Activated naive CD4-positive, alpha-beta T cell treated with anti-CD3 and anti-CD28 coated beads, Interleukin-2, amount 50 U/mL, for 16 hours (primary cell): ENCODE measurements at regions not wholly inside any gene's neighbourhood (a gene's known extent, or its start where the extent isn't known, plus 50 kb on each side); places are given as distances from the start of the nearest gene placed in this dataset.
"Not testable (repeated sequence)": the region's sequence is repeated elsewhere in the genome, so short reads cannot be mapped to it uniquely, and the experiment has no call there.

Experiments
- DNase-seq: peaks from one replicate; pipeline ENCODE4 v3.0.0-alpha.2; 2020

DNA sequence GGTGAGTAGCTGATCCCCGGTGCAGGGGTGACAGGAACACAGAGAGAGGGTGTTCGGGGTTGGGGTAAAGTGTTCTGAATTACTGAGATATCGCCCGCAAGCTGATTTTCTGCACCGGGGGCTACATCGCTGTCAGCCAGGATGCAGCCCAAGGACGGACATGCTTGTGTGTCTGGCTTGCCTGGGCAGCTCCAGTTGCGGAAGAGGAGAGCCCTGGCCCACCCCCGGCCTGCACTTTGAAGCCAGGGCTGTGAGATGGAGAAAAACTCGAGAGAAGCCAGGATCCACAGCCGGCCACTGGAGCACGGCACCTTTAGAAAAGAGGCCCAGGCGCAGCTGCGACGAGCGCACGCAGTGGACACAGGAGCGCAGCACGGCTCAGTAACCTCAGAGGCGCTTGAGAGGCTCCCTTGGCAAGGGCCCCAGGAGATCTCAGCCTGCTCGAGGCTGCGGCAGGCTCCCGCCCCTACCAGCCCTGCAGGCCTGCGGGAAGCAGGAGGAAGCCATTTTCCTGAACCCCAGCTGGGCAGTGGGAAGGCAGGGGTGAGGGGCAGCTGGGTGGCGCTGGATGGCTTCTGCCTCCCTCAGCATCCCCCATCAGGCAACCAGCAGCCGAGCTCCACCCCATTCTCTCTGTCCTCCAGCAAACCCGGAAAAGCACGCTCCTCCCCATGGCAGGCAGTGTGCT lies 59.2 kb downstream of the C9orf50 start:
- no peak for DNase-seq

DNA sequence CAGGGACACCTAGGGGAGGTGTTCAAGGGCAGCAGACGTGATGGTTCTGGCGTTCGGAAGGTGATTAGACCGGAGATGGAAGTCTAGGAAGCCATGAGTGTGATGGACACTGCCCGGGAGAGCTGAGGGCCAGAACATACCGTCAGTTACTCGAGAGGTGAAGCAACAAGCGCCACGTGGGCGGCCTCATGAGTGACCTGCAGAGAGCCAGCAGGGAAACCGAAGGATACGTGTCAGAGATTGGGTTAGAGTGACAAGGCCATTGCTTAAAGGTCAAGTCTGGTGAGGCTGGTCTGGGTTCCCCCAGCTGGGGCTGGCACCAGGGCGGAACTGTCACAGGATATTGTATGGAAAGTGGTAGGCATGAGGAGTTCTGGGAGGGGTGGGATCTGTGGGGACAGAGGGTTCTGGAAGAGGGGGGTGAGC lies 60.0 kb downstream of the C9orf50 start:
- DNase-seq = no peak

DNA sequence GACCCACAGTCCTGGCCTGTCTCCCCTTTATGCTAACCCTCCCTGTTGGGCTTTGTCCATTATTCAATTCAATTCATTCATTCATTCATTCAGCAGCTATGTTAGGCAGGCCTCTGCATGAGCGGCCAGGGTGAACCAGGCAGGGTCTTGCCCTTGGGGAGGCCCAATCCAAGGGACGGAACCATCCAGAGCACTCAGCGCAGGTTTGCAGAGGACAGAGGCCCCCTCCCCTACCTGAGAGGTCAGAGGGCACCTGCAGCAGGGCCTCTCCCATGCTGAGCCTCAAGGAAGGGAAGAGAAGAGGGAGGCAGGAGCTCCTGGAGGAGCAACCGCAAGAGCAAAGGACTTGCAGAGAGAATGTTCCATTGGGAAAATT lies 61.4 kb downstream of the C9orf50 start:
- no peak for DNase-seq

DNA sequence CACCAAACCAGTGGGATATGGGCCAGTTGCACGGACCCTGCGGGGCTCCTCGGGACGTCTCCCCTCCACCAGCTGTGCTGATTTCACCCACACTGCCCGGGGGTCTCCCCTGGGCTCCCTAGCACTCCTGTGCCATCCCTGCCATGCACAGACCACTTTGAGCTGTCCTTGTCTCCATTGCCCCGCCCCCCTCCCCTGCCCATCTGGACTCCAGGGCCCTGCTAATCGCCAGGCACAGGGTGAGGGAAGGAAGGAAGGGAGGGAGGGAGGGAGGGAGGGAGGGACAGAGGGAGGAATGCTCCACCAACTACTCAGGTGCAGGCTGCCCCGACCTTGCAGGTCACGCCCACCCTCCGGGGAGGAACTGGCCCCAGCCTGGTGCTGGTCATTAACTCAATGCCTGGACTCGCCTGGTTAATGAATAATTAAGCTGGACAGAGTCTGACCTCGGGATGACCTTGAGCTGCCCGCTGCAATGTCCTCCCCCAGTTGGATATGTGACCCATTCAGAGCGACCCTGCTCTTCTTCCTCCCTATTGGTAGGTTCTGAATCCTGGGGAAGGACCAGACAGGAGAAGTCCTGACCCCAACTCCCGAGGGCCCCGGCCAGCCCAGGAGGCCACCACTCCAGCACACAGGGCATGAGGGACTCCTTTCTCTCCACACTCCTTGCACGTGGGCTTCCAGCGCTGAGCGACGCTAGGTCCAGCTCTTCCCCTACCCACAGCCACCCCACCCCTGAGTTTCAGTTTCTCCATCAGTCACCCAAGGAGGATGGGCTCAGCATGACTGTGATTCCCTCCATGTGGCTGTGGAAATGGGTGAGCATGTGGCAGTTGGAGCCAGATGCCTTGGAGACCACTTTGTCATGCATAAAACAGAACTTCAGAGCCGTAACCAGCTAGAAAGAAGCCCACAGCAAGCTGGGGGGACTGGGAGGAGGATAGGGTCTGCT lies 62.1 kb downstream of the C9orf50 start:
- DNase-seq = no peak

DNA sequence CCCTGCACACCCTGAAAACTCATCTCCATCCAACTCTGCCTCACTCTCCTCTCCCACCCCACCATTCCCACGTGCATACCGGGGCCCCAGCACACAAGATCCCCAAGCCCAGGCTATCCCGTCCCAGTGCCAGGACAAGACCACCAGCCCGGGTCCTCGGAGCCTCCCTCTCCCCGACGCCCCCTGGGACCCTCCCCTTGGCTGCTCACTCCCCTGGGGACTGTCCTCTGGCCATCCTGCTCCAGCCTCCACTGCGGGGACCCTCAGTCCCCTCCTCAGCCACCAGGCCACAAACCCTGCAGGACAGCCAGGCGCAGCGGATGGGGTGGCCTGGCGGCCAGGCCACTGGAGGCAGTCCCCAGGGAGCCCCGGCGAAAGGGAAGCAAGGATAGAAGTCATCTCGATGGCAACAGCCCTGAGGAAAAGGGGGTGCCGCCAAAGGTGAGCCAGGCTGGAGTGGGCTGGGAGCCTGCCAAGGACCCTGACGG lies 62.8 kb downstream of the C9orf50 start:
- DNase-seq = no peak

DNA sequence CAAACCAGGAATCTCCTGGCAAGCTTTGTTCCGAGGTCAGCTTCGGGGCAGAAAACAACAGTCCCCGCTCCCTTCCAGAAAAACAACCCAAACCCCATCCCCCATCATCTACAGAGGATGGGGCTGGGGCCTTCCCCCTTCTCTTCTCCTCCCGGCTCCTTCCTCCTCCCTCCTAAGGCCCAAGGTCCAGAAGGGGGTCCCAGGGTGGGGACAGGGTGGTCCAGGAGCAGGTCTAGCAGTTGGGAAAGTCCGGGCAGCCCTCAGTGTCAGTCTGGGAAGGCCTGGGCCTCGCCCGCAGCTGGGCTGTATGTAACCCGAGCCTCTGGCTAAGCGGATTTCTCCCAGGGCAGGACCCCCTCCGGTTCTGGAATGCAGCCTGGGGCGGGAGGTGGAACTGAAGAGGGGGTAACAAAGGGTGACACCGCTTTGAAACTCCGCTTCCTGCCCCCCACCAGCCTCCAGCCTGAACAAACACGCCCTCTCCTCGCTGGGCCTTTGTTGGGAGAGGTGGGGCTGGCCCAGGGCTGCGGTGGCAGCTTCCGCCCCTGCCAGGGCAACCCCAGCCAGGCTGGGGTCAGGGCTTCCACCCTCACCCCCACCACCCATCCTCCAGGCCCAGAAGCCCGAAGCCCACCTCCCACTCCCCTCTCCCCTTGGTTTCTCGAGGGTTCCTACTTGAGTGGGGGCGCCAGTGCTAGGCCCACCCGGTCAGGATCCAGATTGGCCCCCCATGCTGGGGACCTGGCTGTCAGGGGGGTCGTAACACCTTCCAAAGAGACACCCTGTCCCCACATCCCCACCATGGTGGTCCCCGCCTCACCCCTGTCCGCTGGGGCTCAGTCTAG lies 63.5 kb downstream of the C9orf50 start:
- DNase-seq = no peak

DNA sequence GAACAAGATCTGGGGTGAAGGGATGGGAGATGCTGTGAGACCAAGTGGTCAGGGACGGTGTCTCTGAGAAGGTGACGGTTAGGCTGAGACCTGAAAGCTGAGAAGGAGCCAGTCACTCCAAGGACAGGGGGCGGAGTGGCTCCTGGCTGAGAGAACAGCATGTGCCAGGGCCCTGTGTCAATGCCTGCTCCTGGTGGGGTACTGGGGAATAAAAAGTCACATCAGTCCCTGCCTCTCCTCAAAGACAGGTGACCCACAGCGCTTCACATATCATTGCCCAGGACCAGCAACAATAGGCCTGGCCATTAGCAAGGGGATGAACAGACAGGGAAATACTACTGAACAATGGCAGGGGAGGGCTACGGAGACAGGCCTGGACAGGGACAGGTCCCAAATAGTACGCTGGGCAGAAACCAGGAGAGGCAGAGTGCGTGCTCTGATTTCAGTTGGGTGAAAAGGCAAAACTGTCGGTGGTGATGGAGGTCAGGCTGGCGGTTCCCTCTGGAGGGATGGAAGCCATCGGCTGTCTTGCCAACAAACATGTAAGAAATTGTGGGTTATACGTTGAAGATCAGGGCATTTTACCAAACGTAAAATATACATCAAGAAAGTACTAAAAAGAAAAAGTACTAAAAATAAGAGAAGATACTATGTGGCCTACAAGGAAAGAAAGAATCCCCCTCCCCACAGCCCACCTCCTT lies 64.3 kb downstream of the C9orf50 start:
- DNase-seq = no peak

DNA sequence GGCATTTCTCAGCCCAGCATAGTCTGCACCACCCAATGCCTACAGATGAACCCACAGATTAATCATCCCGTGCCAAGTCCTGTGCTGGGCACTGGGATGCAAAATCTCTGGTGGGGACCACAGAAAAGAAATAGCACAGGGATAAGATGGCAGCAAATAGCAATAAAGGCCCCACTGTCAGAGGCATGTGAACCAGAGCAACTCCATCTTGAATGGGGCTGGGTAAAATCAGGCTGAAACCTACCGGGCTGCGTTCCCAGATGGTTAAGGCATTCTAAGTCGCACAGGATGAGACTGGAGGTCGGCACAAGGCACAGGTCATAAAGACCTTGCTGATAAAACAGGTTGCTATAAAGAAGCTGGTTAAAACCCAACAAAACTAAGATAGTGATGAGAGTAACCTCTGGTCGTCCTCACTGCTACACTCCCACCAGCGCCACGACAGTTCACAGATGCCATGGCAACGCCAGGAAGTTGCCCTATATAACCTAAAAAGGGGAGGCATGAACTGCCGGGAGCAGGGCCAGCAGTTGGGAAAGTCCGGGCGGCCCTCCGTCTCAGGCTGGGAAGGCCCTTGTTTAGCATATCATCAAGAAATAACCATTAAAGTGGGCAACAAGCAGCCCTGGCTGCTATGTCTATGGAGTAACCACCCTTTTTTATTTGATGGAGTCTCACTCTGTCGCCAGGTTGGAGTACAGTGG lies 65.2 kb downstream of the C9orf50 start:
- no peak for DNase-seq

DNA sequence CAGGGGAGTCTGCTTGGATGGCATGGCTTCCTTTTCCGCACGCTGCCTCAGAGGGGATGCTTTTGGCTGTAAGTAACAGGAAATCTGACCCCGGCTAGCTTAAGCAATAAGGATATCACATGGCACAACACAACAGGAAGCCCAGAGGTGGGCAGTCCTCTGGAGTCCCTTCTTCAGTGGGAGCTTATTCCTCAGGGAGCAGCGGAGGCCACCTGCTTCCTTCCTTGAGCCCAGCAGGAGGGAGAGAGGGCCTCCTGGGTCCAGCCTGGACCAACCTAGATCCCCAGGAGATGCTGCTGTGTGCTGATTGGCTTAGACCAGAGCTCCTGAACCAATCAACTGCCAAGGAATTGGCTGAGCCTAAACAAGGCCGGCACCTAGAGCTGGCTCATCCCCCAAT lies 66.3 kb downstream of the C9orf50 start:
- no peak for DNase-seq

DNA sequence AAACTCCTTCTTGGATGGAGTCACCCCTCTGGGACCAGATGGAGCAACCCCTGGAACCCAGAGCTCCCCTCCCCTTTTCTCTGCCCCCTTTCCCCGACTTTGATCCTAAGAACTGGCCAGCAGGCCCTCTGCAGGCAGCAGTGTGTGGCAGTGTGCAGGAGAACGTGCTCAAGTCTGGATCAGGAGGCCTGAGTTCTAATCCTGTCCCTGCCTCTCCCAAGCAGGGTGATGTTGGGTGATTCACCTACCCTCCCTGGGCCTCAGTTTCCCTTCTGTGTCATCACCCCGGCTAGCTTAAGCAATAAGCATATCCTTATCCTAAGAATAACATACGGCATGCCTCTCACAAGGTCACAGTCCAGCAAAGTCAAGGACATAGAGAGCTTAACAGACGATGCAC lies 67.6 kb downstream of the C9orf50 start:
- no peak for DNase-seq

DNA sequence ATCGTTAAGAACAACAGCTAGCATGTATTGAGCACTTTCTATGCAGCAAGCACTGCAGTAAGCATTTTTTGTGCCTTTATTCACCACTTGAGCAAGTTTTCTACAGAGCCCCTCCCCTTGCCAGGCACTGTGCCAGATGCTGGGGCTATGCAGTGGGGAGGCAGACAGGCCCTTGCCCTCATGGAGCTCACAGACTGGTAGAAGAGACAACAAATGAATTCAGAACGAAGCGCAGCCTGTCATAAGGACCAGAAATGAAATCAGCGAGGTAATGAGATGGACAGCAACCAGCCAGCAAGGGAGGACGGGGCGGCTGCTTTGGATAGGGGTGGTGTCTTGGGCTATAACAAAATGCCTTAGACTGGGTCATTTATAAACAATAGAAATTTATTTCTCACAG lies 68.8 kb downstream of the C9orf50 start:
- no peak for DNase-seq

DNA sequence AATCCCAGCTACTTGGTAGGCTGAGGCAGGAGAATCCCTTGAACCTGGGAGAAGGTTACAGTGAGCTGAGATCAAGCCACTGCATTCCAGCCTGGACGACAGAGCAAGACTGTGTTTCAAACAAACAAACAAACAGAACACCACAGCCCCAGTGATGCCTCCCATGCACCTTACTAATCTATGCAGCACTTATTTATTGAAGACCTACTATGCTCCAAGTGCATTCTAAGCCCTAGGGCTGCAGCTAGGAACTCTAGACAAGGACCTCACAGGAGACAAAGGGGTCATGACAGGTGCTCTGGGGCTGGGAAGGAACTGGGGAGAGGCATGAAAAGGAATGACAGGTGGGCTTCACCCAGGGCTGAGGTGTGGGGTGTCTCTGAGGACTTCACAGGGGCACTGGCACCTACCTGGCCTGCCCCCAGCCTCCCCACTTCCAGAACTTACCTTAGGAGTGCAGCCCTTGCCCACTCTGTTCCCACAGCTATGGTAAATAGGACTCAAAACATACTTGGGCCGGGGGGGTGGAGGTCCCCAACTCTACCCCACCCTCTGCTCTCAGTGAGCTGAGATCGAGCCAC lies 69.4 kb downstream of the C9orf50 start:
- no peak for DNase-seq

DNA sequence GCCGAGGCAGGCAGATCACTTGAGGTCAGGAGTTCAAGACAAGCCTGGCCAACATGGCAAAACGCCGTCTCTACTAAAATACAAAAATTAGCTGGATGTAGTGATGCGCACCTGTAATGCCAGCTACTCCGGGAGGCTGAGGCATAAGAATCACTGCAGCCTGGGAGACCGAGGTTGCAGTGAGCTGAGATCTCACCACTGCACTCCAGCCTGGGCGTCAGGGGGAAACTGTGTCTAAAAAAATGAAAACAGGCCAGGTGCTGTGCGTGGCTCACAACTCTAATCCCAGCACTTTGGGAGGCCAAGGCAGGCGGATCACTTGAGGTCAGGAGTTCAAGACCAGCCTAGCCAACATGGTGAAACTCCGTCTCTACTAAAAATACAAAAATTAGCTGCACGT lies 69.9 kb downstream of the C9orf50 start:
- DNase-seq = not testable (repeated sequence)

DNA sequence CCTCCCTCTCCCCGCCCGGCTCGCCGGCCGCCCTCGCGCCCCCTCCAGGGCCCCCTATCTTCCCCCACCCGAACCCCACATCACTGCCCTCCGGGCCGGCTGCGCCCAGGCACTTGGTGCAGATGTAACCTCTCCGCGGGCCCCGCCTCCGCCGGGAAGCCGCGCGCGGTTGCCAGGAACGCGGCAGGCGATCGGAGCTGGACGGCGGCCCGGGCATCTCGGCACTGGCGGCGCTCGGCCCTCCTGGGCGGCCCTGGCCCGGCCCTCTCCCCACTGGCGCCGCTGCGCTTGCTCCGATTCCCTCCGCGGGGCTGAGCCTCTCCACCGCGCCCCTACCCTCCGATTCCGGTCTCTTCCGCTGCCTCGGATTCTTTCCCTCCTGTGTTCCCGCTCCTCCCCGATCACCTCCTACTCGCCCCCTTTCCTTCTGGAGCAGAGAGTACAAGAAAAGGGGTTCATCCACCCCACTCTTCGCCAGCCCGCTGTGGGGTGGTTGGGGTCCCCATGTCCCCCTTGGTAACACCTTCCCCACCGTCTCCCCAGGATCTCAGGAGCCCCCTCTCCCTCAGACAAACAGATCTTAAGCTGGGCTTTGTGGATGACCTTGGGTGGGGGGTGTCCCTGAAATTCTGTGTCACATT lies 70.6 kb downstream of the C9orf50 start:
- DNase-seq = no peak

DNA sequence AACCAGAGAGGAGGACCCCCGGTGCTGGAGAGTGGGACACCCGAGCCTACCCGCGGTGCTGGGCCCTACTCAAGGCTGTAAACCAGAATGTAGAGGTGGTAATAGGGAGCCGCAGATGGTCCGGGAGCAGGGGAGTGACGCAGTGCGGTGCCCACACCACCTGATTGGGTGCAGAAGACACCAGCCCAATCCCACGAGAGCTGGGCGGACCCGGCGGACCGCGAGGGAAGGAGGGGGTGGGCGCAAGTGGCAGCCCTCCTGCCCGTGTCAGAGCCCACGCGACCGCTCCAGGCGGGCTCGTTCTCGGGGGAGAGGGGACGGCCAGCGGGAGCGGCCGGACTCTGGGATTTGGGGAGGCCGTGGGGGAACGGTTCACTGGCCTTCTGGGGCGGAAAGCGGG lies 71.2 kb downstream of the C9orf50 start:
- no peak for DNase-seq

DNA sequence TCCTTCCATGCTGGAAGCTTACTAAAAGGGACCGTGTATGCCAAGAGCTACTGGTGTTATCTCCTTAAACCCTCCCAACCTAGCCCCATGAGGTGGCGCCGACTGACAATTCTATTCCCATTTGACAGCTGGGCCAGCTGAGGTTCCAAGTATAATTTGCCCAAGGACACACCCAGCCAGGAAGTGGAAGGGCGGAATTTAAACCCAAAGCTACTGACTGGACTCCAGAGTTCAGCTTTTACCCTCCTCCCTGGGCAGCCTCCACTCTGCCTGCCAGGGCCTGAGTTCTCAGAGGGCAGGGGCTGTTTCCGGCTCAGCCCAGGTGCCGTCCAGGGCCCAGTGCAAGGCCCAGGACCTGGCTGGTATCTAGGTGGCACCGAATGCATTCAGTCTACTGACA lies 71.8 kb downstream of the C9orf50 start:
- no peak for DNase-seq

DNA sequence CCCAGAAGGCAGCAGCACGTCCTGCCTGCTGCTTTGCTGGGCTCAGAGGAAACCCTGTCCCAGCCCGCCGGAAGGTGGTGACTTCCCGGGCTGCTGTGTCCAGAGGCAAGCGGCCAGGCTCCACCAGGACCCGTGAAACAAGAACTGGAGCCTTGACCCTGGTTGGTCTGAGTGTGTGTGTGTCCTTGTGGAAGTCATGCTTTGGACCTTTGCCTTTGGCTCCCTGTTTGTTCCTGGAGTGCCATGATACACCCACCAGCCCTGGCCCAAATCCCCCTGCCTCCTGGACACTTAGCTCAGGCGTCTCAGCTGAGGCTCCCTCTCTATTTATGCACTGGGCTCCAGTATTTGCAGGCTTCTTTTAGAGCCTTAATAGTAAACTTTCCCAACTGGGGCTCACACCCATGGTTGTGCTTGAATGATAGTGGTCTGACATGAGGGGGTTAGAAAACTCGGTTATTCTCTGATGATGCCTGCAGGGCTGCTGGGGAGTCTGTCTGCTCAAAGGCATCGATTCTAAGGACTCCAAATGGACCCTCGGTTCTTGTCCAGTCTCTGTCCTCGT lies 72.2 kb downstream of the C9orf50 start:
- no peak for DNase-seq

DNA sequence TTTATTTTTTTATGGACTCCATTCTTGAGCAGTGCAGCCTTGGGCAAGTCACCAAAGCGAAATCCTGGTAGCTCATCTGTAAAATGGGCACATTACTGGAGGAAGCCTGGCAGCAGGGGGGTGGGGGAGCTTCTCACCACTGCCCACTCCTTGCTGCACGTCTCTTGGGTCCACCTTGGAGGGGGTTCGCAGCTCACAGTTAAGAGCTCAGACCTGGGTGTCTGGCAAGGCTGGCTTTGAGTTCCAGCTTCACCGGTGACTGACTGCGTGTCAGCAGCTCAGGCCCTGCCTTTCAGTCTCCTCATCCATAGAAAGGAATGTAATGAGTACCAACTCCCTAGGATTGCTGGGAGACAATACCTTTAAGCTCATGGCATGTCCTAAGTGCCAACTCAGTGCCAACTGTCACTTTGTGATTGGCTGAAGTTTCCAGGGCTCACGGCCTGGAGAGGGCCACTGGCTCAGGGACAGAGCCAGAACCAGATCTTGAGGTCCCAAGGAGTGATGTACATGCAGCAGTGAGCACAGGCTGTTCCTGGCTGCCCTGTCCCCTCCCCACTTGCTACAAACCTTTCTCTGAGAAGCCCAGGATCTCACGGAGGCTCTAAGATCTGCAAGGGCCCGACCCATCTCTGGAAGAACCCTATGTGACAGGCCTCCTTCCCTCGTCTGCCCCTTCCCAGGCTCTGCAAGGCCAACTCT lies 72.9 kb downstream of the C9orf50 start:
- no peak for DNase-seq

DNA sequence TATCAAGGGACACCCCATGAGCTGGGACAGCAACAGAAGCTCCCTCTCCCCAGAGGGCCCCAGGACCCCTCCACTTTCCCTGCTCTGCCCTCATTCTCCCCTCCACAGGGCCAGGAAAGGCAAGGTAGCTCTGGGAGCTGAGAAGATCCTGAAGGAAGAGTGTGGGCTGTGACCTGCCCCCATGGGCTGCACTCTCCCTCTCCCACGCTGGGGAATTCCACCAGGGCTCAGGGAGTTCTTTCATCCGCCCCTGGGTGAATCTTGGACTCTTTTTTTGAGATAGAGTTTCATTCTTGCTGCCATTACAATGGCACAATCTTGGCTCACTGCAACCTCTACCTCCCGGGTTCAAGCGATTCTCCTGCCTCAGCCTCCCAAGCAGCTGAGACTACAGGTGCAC lies 73.8 kb downstream of the C9orf50 start:
- DNase-seq = no peak

DNA sequence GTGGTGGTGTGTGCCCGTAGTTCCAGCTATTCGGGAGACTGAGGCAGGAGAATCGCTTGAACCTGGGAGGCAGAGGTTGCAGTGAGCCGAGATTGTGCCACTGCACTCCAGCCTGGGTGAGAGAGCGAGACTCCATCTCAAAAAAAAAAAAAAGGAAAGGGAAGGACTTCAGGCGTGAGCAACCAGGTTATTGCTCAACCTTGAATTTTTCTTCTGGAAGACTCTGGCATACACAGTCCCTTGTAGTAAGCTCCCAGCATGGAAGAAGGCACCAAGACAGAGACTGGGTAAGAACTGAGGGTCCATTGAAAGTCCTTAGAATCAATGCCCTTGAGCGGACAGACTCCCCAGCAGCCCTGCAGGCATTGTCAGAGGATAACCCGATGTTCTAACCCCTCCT lies 75.0 kb downstream of the C9orf50 start:
- DNase-seq = not testable (repeated sequence)
